Suprapubic skin (tissue), 4 donors: ENCODE measurements at regions not wholly inside any gene's neighbourhood (a gene's known extent, or its start where the extent isn't known, plus 50 kb on each side); places are given as distances from the start of the nearest gene placed in this dataset.

Source experiments
- DNase-seq, 2 donors: peaks; one replicate each; pipeline ENCODE4 v3.0.0-alpha.2; 2019; ENCODE audit warnings: low spot score in 2 of 2
- H3K27ac ChIP-seq: fragments of 200-600 bp; sonication (generic); one replicate; pipeline ENCODE4 v1.5.1; 2019
- H3K27me3 ChIP-seq: fragments of 200-600 bp; sonication (generic); one replicate; pipeline ENCODE4 v1.5.1; 2019
- H3K36me3 ChIP-seq: fragments of 200-600 bp; sonication (generic); one replicate; pipeline ENCODE4 v1.5.1; 2019
- H3K4me1 ChIP-seq: fragments of 200-600 bp; sonication (generic); one replicate; pipeline ENCODE4 v1.5.1; 2019
- H3K4me3 ChIP-seq: fragments of 200-600 bp; sonication (generic); one replicate; pipeline ENCODE4 v1.5.1; 2019; ENCODE audit warnings: mild to moderate bottlenecking
- H3K9me3 ChIP-seq: fragments of 200-600 bp; sonication (generic); one replicate; pipeline ENCODE4 v1.5.1; 2019
- EP300 ChIP-seq: sonication (generic); formaldehyde crosslinking; IDR thresholded peaks from one replicate; pipeline ENCODE4 v1.6.1; 2017; ENCODE audit warnings: antibody characterized with exemption
- POLR2A ChIP-seq, 2 donors: fragments of 450-650 bp; IDR thresholded peaks; one replicate each; pipeline ENCODE4 v1.6.1; 2017; ENCODE audit warnings: antibody characterized with exemption in 2 of 2, mild to moderate bottlenecking in 2 of 2, moderate library complexity in 2 of 2
- POLR2AphosphoS5 ChIP-seq, 3 donors: sonication (generic); formaldehyde crosslinking; IDR thresholded peaks; one replicate each; pipeline ENCODE4 v1.6.1; 2017; ENCODE audit warnings: antibody characterized with exemption in 3 of 3
- WGBS: methylation state at CpG from one replicate; pipeline ENCODE4 v1.1.5; 2018; 5-methylcytosine and 5-hydroxymethylcytosine counted together
- TF ChIP-seq, protein P1 (sequence below), 2 donors: fragments of 200-600 bp in 1 of 2; fragments of 450-650 bp in 1 of 2; sonication (generic) in 1 of 2; IDR thresholded peaks; one replicate each; pipeline ENCODE4 v1.5.1; 2016 to 2019; ENCODE audit warnings: antibody characterized with exemption in 2 of 2, mild to moderate bottlenecking in 1 of 2, moderate library complexity in 1 of 2

DNA sequence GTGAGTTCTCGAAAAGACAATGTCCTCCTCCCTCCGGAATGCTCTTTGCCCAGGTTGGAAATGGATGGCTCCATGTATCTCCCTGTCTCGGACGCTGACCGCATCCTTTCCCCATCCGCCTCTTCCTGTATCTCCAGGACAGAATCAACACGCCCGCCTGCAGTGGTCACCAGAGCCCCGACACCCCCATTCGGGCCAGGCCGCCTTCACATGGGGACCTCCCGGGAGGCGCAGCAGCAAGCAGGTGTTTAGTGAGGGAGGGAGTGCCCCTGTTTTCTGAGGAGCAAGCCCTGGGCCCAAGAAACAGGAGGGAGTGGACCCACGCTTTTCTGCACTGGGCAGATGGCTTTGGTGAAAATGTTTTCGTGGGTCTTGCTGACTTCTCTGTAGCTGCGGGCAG lies 83.5 kb upstream of the TTC34 start:
- peaks cover 79% of the 10 kb centered on the region for H3K27me3 ChIP-seq
- WGBS = 90% methylated on average over 8 of the region's 16 CpGs

DNA sequence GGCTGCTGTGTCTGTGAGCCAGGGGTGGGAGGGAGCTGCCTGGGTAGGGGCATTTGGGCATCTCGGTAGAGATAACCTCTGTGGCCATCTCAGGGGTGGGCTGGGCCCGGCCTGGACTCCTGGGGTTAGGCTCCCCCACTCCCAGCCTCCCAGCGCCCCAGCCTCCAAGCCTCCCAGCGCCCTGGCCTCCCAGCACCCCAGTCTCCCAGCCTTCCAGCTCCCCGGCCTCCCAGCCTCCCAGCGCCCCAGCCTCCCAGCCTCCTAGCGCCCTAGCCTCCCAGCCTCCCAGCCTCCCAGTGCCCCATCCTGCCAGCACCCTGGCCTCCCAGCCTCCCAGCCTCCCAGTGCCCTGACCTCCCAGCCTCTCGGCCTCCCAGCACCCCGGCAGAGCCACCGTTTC lies 85.1 kb upstream of the TTC34 start:
- no peak for DNase-seq
- Histone ChIP-seq H3K27ac (no peak overlapping the region), H3K4me1 (no peaks in the 10 kb centered on the region), H3K9me3 (no peaks in the 10 kb centered on the region), H3K36me3 (no peaks in the 10 kb centered on the region), H3K4me3 (no peak overlapping the region), H3K27me3 (peaks cover 80% of the 10 kb centered on the region)
- TF ChIP-seq EP300 (no peak), POLR2A (IDR thresholded peaks at IDR 0.05) (no peak), POLR2AphosphoS5 (IDR thresholded peaks at IDR 0.05) (no peak)
- 85% methylated on average over 10 of the region's 10 CpGs for WGBS

More for the DNA sequence above, 83.5 kb upstream of the TTC34 start:
- H3K4me3 ChIP-seq = no peak overlapping the region
- no peak for TF ChIP-seq POLR2AphosphoS5 (IDR thresholded peaks at IDR 0.05)
- TF ChIP-seq EP300 = no peak
- TF ChIP-seq, protein P1, sequence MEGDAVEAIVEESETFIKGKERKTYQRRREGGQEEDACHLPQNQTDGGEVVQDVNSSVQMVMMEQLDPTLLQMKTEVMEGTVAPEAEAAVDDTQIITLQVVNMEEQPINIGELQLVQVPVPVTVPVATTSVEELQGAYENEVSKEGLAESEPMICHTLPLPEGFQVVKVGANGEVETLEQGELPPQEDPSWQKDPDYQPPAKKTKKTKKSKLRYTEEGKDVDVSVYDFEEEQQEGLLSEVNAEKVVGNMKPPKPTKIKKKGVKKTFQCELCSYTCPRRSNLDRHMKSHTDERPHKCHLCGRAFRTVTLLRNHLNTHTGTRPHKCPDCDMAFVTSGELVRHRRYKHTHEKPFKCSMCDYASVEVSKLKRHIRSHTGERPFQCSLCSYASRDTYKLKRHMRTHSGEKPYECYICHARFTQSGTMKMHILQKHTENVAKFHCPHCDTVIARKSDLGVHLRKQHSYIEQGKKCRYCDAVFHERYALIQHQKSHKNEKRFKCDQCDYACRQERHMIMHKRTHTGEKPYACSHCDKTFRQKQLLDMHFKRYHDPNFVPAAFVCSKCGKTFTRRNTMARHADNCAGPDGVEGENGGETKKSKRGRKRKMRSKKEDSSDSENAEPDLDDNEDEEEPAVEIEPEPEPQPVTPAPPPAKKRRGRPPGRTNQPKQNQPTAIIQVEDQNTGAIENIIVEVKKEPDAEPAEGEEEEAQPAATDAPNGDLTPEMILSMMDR (IDR thresholded peaks at IDR 0.05) = no peak
- no peak for TF ChIP-seq POLR2A (IDR thresholded peaks at IDR 0.05)
- H3K4me1 ChIP-seq = no peaks in the 10 kb centered on the region
- H3K36me3 ChIP-seq = no peaks in the 10 kb centered on the region
- H3K9me3 ChIP-seq = no peaks in the 10 kb centered on the region
- DNase-seq = no peak
- H3K27ac ChIP-seq = no peak overlapping the region

DNA sequence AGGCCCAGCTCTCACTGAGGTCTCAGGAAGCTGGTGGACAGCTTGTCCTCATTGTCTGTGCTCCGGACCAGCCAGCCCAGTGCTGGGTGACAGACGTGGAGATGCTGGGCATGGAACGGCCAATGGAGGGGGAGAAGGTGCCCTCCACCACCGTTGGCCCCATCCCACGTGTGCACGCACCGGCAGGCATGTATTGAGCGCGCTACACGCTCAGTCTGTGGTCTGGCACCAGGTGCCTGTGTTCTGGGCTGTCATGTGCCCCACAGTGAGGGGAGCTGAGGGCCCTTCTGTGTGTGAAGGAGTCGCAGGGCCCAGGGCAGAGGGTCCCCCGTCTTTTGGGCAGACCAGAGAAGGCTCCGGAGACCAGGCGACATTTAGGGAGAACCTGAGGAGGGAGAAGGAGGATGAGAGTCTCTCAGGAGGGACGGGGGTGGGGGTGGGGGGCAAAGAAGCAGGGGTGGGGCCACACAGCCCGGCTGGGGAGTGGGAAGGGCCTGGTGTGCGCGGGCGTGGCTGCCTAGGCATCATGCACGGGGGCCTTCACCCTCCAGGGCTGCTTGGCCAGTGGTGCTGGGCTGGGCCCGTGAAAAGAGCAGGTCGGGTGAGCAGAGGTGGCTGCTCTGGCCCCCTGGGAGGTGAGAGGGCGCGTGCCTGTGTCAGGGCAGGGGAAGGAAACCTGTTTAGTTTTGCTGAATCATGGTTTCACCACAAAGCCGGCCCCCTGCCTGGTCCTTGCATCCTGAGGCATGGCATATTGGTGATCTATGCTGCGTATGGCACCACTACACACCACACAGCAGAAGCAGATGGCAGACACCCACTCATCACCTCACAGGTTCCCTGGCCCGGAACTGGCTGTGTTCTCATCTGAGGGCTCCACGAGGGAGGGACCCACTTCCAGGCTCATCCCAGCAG lies 86.7 kb upstream of the TTC34 start:
- Histone ChIP-seq H3K27ac (no peak overlapping the region), H3K4me1 (no peaks in the 10 kb centered on the region), H3K27me3 (peaks cover 79% of the 10 kb centered on the region), H3K4me3 (no peak overlapping the region), H3K9me3 (no peaks in the 10 kb centered on the region), H3K36me3 (no peaks in the 10 kb centered on the region)
- 71% methylated on average over 23 of the region's 28 CpGs for WGBS
- TF ChIP-seq POLR2AphosphoS5 (IDR thresholded peaks at IDR 0.05) (no peak), POLR2A (IDR thresholded peaks at IDR 0.05) (no peak), EP300 (no peak)
- TF ChIP-seq, protein P1 (IDR thresholded peaks at IDR 0.05) = no peak
- no peak for DNase-seq

DNA sequence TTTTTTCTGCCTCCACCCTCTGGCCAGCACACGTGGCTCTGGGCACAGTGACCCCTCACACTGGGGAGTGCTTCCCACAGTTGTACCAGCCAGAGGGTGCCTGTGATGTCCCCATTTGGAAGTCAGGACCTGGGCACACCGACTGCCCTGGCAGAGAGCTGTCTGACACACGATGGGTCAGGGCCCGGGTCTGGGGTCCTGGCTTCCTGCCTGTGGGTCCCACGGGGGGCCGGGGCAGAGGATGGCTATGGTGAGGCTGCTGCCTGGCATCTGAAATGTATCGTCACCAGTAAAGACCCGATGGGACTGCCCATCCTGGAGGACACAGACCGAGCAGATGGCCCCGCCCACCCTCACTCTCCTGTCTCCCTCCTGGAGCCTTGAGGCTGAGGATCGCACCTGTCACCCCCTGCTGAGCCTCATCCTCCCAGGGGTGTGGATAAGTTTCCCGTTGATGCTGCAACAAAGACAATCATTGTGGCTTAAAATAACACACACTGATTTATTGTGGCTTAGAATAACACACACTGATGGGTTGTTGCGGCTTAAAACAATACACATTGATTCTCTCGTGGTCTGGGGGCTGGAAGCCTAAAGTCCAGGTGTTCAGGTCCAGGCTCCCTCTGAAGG lies 88.8 kb upstream of the TTC34 start:
- H3K4me1 ChIP-seq = no peaks in the 10 kb centered on the region
- TF ChIP-seq, protein P1 (IDR thresholded peaks at IDR 0.05) = no peak
- TF ChIP-seq EP300 (no peak), POLR2A (IDR thresholded peaks at IDR 0.05) (no peak), POLR2AphosphoS5 (IDR thresholded peaks at IDR 0.05) (no peak)
- H3K27me3 ChIP-seq = peaks cover 81% of the 10 kb centered on the region
- WGBS = 57% methylated on average over 5 of the region's 14 CpGs
- H3K36me3 ChIP-seq = no peaks in the 10 kb centered on the region
- H3K9me3 ChIP-seq = no peaks in the 10 kb centered on the region
- no peak overlapping the region for H3K27ac ChIP-seq
- no peak overlapping the region for H3K4me3 ChIP-seq
- DNase-seq = no peak

DNA sequence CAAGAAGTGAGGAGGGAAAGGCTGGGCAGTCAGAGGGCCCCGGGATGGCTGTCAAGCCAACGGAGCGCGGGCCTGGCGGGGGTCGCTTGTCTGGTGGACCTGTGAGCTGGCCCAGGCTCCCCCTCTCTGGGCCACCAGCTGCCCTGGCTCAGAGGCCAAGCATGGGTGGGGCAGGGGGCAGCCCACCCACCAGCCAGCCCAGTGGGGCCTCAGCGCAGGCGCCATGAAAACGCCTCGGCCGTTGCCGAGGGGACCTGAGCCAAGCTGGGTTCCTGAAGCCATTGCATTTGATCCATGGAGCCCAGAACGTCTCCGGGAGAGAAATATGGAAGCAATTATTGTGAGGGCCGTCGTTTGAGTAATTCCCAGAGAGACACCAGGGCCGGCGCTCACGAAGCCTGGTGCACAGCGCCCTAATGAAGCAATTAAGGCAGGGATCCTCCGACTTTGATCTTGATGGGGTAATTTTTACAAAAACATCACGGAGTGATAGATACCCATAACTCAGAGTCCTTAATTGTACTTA lies 90.5 kb upstream of the TTC34 start:
- 79% methylated on average over 10 of the region's 22 CpGs for WGBS
- TF ChIP-seq EP300 (no peak), POLR2AphosphoS5 (IDR thresholded peaks at IDR 0.05) (no peak), POLR2A (IDR thresholded peaks at IDR 0.05) (no peak)
- TF ChIP-seq, protein P1 (IDR thresholded peaks at IDR 0.05) = no peak
- Histone ChIP-seq H3K4me3 (no peak overlapping the region), H3K27me3 (peaks cover 74% of the 10 kb centered on the region), H3K36me3 (no peaks in the 10 kb centered on the region), H3K27ac (no peak overlapping the region), H3K4me1 (no peaks in the 10 kb centered on the region), H3K9me3 (no peaks in the 10 kb centered on the region)
- DNase-seq = no peak
